Adrenal gland (tissue), 9 donors: ENCODE measurements at regions not wholly inside any gene's neighbourhood (a gene's known extent, or its start where the extent isn't known, plus 50 kb on each side); places are given as distances from the start of the nearest gene placed in this dataset.

Experiments
- DNase-seq, 7 donors: peaks; one replicate each; pipeline ENCODE4 v3.0.0-alpha.2; 2019 to 2020
- H3K27ac ChIP-seq, 5 donors: fragments of 200-600 bp; sonication (generic) in 4 of 5; 1 replicate in 3 of 5; 2 replicates in 2 of 5; pipeline versions ENCODE4 v1.5.1 to v1.8.0; 2016 to 2020; ENCODE audit warnings: mild to moderate bottlenecking in 1 of 5
- H3K27me3 ChIP-seq: fragments of 200-600 bp; 2 replicates; pipeline ENCODE4 v1.8.0; 2021
- H3K36me3 ChIP-seq, 2 donors: fragments of 200-600 bp; replicated peaks in 1 of 2; 1 replicate in 1 of 2; 2 replicates in 1 of 2; pipeline versions ENCODE4 v1.5.1 to v1.8.0; 2018 to 2022
- H3K4me1 ChIP-seq, 2 donors: fragments of 200-600 bp; replicated peaks in 1 of 2; 1 replicate in 1 of 2; 2 replicates in 1 of 2; pipeline versions ENCODE4 v1.5.1 to v1.8.0; 2018 to 2021
- H3K4me3 ChIP-seq, 4 donors: fragments of 200-600 bp; sonication (generic) in 3 of 4; one replicate each; pipeline ENCODE4 v1.5.1; 2016 to 2018
- H3K9me3 ChIP-seq, 3 donors: fragments of 200-600 bp; sonication (generic) in 1 of 3; replicated peaks in 1 of 3; 1 replicate in 2 of 3; 2 replicates in 1 of 3; pipeline versions ENCODE4 v1.5.1 to v1.8.0; 2016 to 2021
- POLR2A ChIP-seq, 2 donors: fragments of 450-650 bp; IDR thresholded peaks; one replicate each; pipeline ENCODE4 v1.6.1; 2017; ENCODE audit warnings: antibody characterized with exemption in 2 of 2, mild to moderate bottlenecking in 2 of 2, moderate library complexity in 1 of 2
- WGBS, 4 donors: extraction: QIAGEN DNeasy Blood & Tissue Kit in 2 of 4; methylation state at CpG; one replicate each; pipeline versions ENCODE4 v1.1.5 to v1.1.7; 2013 to 2017; 5-methylcytosine and 5-hydroxymethylcytosine counted together
- intact Hi-C, 2 donors: fragments of 100-400 bp; cut with DNase I; formaldehyde crosslinking; loops; one replicate each; pipeline versions ENCODE4 v1.14.1 to v1.15.0; 2022 to 2023
- TF ChIP-seq, protein P1 (sequence below), 6 experiments: fragments of 450-650 bp in 4 of 6; fragments of 200-600 bp in 2 of 6; sonication (generic) in 1 of 6; IDR thresholded peaks; 1 replicate in 5 of 6; 2 replicates in 1 of 6; pipeline versions ENCODE4 v1.5.1 to v1.8.0; 2016 to 2021; ENCODE audit warnings: antibody characterized with exemption in 6 of 6, mild to moderate bottlenecking in 2 of 6, moderate library complexity in 1 of 6
- donor health status: healthy with polysubstance abuse.
- donor health status: Bipolar disorder and iron deficiency.
- donor health status: DM: yes; HTN: yes; CAD: no.
- donor health status: DM: no; HTN: no; CAD: no.
- donor health status: DM: no; HTN: no; CAD: no.

- 70 to 74% (median 71%) methylated on average over 4 of the region's 4 CpGs for WGBS, 4 donors
- no peak for DNase-seq
- H3K27ac ChIP-seq: no peak overlapping the region
- H3K36me3 ChIP-seq: no peaks in the 10 kb centered on the region
- no peaks in the 10 kb centered on the region for H3K4me1 ChIP-seq
- no peaks in the 10 kb centered on the region for H3K27me3 ChIP-seq
- no peaks in the 10 kb centered on the region for H3K9me3 ChIP-seq
- no peak overlapping the region for H3K4me3 ChIP-seq
- intact Hi-C loops: no loop called here
- TF ChIP-seq POLR2A (IDR thresholded peaks at IDR 0.05): no peak
- TF ChIP-seq, protein P1, sequence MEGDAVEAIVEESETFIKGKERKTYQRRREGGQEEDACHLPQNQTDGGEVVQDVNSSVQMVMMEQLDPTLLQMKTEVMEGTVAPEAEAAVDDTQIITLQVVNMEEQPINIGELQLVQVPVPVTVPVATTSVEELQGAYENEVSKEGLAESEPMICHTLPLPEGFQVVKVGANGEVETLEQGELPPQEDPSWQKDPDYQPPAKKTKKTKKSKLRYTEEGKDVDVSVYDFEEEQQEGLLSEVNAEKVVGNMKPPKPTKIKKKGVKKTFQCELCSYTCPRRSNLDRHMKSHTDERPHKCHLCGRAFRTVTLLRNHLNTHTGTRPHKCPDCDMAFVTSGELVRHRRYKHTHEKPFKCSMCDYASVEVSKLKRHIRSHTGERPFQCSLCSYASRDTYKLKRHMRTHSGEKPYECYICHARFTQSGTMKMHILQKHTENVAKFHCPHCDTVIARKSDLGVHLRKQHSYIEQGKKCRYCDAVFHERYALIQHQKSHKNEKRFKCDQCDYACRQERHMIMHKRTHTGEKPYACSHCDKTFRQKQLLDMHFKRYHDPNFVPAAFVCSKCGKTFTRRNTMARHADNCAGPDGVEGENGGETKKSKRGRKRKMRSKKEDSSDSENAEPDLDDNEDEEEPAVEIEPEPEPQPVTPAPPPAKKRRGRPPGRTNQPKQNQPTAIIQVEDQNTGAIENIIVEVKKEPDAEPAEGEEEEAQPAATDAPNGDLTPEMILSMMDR (IDR thresholded peaks at IDR 0.05): no peak
These were observed 1373.8 kb upstream of the GOT2 start for GRCh38 chr16:60107871-60108270.

GRCh38 chr16:60107437-60107836 lies 1373.3 kb upstream of the GOT2 start:
- H3K4me1 ChIP-seq: no peaks in the 10 kb centered on the region
- H3K27me3 ChIP-seq: no peaks in the 10 kb centered on the region
- no peaks in the 10 kb centered on the region for H3K9me3 ChIP-seq
- no peak overlapping the region for H3K27ac ChIP-seq
- TF ChIP-seq, protein P1 (IDR thresholded peaks at IDR 0.05): no peak
- no peak for TF ChIP-seq POLR2A (IDR thresholded peaks at IDR 0.05)
- WGBS, 4 donors: 62 to 75% (median 70%) methylated on average over 3 of the region's 3 CpGs
- no peaks in the 10 kb centered on the region for H3K36me3 ChIP-seq
- intact Hi-C loops: no loop called here
- no peak overlapping the region for H3K4me3 ChIP-seq
- no peak for DNase-seq

- Histone ChIP-seq H3K9me3 (no peaks in the 10 kb centered on the region), H3K4me1 (no peaks in the 10 kb centered on the region), H3K27me3 (no peaks in the 10 kb centered on the region), H3K36me3 (no peaks in the 10 kb centered on the region), H3K27ac (no peak overlapping the region), H3K4me3 (no peak overlapping the region)
- no peak for DNase-seq
- WGBS, 4 donors: 32 to 45% (median 35%) methylated on average over 1 of the region's 1 CpG
- intact Hi-C loops: no loop called here
- no peak for TF ChIP-seq POLR2A (IDR thresholded peaks at IDR 0.05)
- TF ChIP-seq, protein P1 (IDR thresholded peaks at IDR 0.05): no peak
These were observed 1366.3 kb upstream of the GOT2 start for GRCh38 chr16:60100371-60100770.

- TF ChIP-seq, protein P1 (IDR thresholded peaks at IDR 0.05): no peak
- TF ChIP-seq POLR2A (IDR thresholded peaks at IDR 0.05): no peak
- Histone ChIP-seq H3K4me1 (no peaks in the 10 kb centered on the region), H3K36me3 (no peaks in the 10 kb centered on the region), H3K27ac (no peak overlapping the region), H3K9me3 (no peaks in the 10 kb centered on the region), H3K4me3 (no peak overlapping the region), H3K27me3 (no peaks in the 10 kb centered on the region)
- intact Hi-C loops: no loop called here
- 34 to 41% (median 41%) methylated on average over 3 of the region's 3 CpGs for WGBS, 4 donors
- no peak for DNase-seq
These were observed 1357.4 kb upstream of the GOT2 start for GRCh38 chr16:60091529-60091928.
